CD4-positive, alpha-beta T cell treated with Interleukin-12 subunit alpha and Interleukin-12 subunit beta, for 1 hour (primary cell): ENCODE measurements at regions not wholly inside any gene's neighbourhood (a gene's known extent, or its start where the extent isn't known, plus 50 kb on each side); places are given as distances from the start of the nearest gene placed in this dataset.
"Not testable (repeated sequence)": the region's sequence is repeated elsewhere in the genome, so short reads cannot be mapped to it uniquely, and the experiment has no call there.

Source experiments
- DNase-seq: peaks from one replicate; pipeline ENCODE4 v3.0.0-alpha.2; 2020

- no peak for DNase-seq
Observed at GRCh38 chr16:60481591-60481990, 1554.6 kb downstream of the CDH8 start.

- no peak for DNase-seq
Observed at GRCh38 chr16:60478810-60479209, 1557.4 kb downstream of the CDH8 start.

- DNase-seq = no peak
Observed at GRCh38 chr16:60463986-60464385, 1572.3 kb downstream of the CDH8 start.

DNA sequence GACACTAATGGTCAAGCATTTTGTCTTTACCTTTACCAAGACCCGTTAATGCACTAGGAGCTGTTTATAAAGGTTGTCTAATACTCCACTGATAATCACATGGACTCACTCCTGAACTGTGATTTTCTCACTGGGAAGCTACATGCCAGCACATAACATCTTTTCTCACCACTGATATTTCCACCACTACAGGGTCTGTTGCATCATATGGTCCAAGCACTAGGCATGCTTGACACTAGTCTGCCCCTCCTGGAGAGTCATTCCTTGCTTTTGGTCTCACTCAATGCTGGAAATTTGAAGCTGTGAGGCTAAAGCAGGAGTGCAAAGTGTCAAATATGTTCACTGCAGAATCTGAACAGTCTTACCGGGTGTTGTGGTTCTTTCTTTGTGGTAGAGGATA is 1576.8 kb downstream of the CDH8 start:
- DNase-seq = no peak

GRCh38 chr16:60458255-60458654 is 1578.0 kb downstream of the CDH8 start:
- no peak for DNase-seq

DNA sequence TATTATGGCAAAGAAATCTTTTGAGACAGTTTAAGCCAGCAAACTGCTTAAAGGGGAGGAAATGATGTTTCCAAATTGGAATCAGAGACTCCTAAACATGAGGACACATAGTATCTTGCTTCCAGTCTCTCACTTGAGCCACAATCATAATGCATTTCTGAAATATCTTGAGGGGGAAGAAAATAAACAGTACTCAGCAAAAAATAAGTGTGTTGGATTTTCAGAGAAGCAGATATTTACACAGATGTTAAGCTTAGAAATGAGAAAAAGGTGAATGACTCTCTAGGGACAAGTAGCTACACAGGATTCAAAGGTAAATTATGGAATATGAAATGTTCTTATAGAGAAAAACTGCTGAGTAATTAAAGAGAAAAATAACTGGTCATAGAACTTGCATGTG is 1583.6 kb downstream of the CDH8 start:
- DNase-seq = no peak

DNA sequence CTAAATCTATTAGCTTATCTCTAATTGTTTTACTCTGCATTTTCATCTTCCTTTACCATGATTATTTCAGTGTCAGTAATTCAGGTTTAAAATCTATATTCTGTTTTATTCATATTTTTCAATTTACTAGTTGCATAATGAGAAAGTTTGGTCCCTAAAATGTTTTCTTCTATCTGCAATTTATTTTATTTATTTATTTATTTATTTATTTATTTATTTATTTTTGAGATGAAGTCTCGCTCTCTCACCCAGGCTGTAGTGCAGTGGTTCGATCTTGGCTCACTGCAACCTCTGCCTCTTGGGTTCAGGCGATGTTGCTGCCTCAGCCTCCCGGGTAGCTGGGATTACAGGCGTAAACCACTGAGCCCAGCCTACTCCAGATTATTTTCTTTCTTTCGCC is 1597.3 kb downstream of the CDH8 start:
- DNase-seq = no peak

- DNase-seq = no peak
Observed at GRCh38 chr16:60432472-60432871, 1603.8 kb downstream of the CDH8 start.

DNA sequence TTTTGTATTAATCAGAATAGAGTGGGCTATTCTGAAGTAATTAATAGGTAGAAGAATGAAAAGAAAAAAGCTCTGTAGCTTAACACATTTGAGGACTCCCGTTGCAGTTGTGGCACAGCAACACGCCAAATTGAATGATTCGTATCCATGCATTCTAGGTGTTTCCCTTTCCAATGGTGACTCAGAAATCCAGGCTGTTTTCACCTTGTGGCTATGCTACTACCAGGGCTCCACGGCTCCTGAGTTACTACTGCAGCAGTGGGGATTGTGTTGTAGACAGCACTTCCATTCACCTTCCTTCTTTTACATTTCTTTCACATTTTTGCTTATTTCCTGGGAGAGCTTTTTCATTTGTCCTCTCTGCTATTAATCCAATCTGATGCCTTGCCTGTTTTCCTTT is 1616.4 kb downstream of the CDH8 start:
- DNase-seq = no peak

GRCh38 chr16:60414613-60415012 is 1621.6 kb downstream of the CDH8 start:
- DNase-seq = no peak

- DNase-seq = no peak
Observed at GRCh38 chr16:60413969-60414368, 1622.3 kb downstream of the CDH8 start.

- no peak for DNase-seq
Observed at GRCh38 chr16:60407606-60408005, 1628.6 kb downstream of the CDH8 start.

GRCh38 chr16:60407034-60407433 is 1629.2 kb downstream of the CDH8 start:
- no peak for DNase-seq

- no peak for DNase-seq
Observed at GRCh38 chr16:60405286-60405685, 1631.0 kb downstream of the CDH8 start.

DNA sequence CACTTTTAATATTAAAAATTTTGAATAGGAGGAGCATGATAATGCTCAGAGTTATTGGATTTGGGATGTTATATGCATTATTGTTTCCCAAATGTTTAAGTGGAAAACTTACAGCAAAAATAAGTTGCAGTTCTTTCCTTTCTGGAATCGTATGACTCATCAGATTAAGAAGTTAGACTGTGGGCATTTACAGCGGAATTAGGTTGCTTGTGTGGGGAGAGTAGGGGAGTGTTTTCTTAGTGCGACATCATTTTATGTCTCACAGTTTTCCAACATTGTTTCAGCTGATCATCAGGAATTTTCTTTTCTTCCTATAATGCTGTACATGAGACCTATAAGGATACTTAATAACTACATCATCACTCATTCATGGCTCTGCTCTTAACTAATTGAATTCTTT is 1631.8 kb downstream of the CDH8 start:
- DNase-seq = no peak

DNA sequence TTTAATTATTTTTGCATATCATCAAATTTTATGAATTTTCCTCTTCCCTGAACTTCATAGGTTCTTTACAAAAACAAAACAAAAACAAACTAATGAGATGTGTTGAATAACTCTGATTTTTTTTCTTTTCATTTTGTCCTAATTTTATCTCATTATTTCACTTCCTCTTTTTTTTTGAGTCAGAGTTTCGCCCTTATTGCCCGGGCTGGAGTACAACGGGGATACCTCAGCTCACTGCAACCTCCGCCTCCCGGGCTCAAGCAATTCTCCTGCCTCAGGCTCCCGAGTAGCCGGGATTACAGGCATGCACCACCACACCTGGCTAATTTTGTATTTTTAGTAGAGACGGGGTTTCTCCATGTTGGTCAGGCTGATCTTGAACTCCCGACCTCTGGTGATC is 1633.3 kb downstream of the CDH8 start:
- not testable (repeated sequence) for DNase-seq

GRCh38 chr16:60392380-60392779 is 1643.9 kb downstream of the CDH8 start:
- DNase-seq = no peak

GRCh38 chr16:60371591-60371990 is 1637.5 kb upstream of the GOT2 start:
- DNase-seq = no peak

- no peak for DNase-seq
Observed at GRCh38 chr16:60367739-60368138, 1633.6 kb upstream of the GOT2 start.

- no peak for DNase-seq
Observed at GRCh38 chr16:60363566-60363965, 1629.5 kb upstream of the GOT2 start.

- DNase-seq = not testable (repeated sequence)
Observed at GRCh38 chr16:60359866-60360265, 1625.8 kb upstream of the GOT2 start.

DNA sequence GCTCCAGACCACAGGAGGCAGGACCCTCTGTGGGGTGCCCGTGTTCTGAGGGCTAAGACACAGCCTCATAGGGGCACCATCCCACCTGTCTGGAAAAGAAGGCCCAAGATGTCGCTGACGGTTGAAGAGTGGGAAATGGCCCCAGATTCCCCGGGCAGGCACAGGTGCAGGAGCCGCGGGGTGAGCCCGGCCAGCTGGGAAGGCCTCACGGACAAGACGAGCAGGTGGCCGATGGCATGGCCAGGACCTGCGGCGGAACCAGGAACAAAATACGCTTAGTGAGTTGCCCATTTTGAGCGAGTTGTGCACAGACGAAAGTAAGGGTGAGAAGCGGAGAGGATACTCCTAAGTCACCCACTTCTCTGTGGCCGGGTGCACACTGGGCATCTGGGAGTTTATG is 1625.3 kb upstream of the GOT2 start:
- DNase-seq = not testable (repeated sequence)

- DNase-seq = not testable (repeated sequence)
Observed at GRCh38 chr16:60357876-60358522, 1623.9 kb upstream of the GOT2 start.

DNA sequence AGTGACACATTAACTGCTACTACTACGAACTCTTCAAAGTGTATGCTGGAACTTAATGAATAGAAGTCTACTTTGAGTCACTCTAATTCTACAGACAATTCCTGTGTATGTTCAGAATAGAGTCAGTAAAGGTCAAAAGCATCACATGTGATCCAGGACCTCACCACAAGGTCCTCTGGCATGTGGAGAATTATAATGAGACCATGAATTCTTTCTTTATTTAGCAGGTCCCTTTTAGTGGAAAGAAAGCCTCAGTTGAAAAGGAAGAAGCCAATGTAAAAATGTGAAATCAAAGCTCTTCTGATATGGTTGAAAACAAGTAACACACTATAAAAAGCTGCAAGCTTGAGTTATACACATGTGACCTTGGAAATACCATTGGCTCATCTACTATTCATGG is 1612.1 kb upstream of the GOT2 start:
- no peak for DNase-seq

GRCh38 chr16:60337671-60338070 is 1603.6 kb upstream of the GOT2 start:
- DNase-seq = no peak

DNA sequence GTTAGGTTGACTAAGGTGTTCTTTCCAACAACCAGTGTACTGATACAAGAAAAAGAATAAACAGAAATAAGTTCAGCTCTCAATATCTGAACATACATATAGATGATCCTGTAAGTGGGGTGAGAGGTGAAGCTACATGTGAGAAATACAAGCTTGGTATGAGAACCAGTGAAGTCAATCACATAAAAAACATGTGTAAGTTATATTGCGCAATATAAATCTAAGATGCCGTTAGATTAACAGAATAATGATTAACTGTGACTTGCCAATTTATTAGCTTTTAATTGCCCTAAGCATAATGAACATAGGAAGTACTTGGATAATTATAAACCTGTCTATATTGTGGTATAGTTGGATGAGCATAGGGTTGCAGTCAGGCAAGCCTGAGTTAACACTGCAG is 1597.1 kb upstream of the GOT2 start:
- DNase-seq = no peak
